Colonic mucosa (tissue), 4 donors: ENCODE measurements at regions not wholly inside any gene's neighbourhood (a gene's known extent, or its start where the extent isn't known, plus 50 kb on each side); places are given as distances from the start of the nearest gene placed in this dataset.

ENCODE experiments used
- DNase-seq: peaks from one replicate; pipeline ENCODE4 v3.0.0-alpha.2; 2020
- H3K27ac ChIP-seq: fragments of 200-600 bp; one replicate; pipeline ENCODE4 v1.8.0; 2021
- H3K27me3 ChIP-seq: fragments of 200-600 bp; one replicate; pipeline ENCODE4 v1.8.0; 2021
- H3K36me3 ChIP-seq: fragments of 200-600 bp; one replicate; pipeline ENCODE4 v1.8.0; 2021
- H3K4me1 ChIP-seq: fragments of 200-600 bp; one replicate; pipeline ENCODE4 v1.8.0; 2021; ENCODE audit warnings: mild to moderate bottlenecking
- H3K4me3 ChIP-seq: fragments of 200-600 bp; one replicate; pipeline ENCODE4 v1.8.0; 2021
- H3K9ac ChIP-seq, 2 donors: one replicate each; pipeline ENCODE4 v1.7.0; 2013; ENCODE audit warnings: control low read depth in 2 of 2, low read depth in 2 of 2, low read length in 2 of 2
- H3K9me3 ChIP-seq: fragments of 200-600 bp; one replicate; pipeline ENCODE4 v1.8.0; 2021
- intact Hi-C: fragments of 100-400 bp; cut with DNase I; formaldehyde crosslinking; loops from one replicate; pipeline ENCODE4 v1.14.1; 2022
- TF ChIP-seq, protein P1 (sequence below): fragments of 200-600 bp; IDR thresholded peaks from one replicate; pipeline ENCODE4 v1.8.0; 2022; ENCODE audit warnings: antibody characterized with exemption, mild to moderate bottlenecking
- donor health status: healthy.
- donor health status: DM: no; HTN: no; CAD: no.
- donor health status: DM: no; HTN: no; CAD: no.

DNA sequence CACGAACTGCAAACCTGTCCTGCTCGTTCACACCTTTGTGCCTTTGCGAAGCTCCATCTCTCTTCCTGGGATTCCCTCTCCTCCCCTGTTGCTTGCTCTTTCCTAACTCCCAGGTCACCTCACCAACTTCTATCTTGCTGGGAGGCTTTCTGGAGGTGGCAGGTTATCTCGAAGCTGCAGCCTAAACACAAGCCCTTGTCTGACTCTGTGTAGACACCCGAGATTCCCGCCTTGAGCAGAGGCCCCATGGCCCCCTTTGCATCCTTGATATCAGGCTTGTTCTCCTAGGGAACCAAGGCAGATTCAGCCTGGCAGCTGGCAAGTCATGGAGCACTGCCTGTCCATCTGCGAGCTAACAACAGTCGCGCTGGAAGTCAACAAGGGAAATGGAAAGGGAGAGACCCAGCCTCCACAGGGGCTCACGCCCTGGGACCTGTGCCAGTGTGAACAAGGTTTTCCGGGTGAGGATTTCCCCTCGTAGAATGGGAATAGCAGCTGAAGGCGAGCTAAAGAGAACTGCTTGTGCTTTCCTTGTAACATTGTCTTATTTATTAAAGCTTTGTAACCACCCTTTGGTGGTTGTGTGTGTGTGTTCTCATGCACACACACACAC lies 109.5 kb upstream of the JUN start:
- intact Hi-C loops: no loop called here

DNA sequence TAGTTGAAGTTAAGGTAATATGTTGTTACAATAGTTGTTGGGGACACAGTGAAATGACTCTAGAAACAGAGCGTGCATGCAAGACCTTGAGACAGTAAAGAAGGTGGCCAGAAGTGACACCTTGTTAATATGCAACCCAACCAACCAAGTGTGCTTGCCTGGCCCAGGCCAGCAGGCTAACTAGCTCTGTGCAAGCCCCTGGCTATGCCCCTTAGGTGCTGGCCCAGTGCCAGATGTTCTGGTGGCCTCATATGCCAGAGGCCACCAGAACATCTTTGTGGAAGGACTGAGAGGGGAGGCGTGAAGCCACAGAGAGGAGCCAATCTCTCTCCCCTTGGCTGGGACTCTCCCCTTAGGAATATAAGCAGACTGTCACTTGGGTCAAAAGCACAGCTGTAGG lies 111.2 kb upstream of the JUN start:
- peak; percentile 31 for DNase-seq
- intact Hi-C loops: no loop called here

More for the DNA sequence above, 109.5 kb upstream of the JUN start:
- H3K36me3 ChIP-seq: no peaks in the 10 kb centered on the region
- no peaks in the 10 kb centered on the region for H3K9me3 ChIP-seq
- peak overlapping the region; percentile 18 for H3K27ac ChIP-seq
- H3K4me3 ChIP-seq: no peak overlapping the region
- peak overlapping the region in 1 of 2 donors; percentile 41 for H3K9ac ChIP-seq
- H3K27me3 ChIP-seq: no peaks in the 10 kb centered on the region
- H3K4me1 ChIP-seq: peaks cover 20% of the 10 kb centered on the region
- TF ChIP-seq, protein P1, sequence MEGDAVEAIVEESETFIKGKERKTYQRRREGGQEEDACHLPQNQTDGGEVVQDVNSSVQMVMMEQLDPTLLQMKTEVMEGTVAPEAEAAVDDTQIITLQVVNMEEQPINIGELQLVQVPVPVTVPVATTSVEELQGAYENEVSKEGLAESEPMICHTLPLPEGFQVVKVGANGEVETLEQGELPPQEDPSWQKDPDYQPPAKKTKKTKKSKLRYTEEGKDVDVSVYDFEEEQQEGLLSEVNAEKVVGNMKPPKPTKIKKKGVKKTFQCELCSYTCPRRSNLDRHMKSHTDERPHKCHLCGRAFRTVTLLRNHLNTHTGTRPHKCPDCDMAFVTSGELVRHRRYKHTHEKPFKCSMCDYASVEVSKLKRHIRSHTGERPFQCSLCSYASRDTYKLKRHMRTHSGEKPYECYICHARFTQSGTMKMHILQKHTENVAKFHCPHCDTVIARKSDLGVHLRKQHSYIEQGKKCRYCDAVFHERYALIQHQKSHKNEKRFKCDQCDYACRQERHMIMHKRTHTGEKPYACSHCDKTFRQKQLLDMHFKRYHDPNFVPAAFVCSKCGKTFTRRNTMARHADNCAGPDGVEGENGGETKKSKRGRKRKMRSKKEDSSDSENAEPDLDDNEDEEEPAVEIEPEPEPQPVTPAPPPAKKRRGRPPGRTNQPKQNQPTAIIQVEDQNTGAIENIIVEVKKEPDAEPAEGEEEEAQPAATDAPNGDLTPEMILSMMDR: no peak
- peak; percentile 85 for DNase-seq

DNA sequence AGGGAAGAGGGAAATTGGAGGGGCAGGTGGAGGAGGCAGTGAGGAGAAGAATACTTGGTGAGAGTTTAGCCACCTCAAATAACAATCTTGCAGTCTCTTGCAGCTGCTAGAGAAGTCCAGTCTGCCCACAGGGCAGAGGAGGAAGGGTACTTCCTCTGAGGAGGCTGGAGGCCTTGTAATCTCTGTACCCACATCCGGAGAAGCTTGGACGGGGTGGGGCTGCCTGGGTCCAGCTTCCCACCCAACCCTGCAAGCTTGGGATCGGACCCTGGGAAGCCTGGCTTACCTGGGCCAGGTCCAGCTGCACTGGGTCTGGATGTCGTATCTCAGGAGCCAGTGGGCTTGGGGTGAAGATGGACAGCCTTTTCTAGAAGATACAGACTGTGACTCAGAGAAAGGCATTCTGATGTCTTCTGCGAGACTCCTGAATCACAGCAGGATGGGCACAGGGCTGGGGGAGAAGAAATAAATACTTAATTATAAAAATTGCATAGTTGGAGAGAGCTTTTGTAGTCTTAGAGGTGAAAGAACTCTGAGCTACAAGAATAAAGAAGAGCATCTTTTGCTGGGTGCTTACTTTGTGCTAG lies 111.8 kb upstream of the JUN start:
- H3K9ac ChIP-seq: peak overlapping the region in 1 of 2 donors; percentile 76
- H3K4me3 ChIP-seq: no peak overlapping the region
- no peaks in the 10 kb centered on the region for H3K36me3 ChIP-seq
- TF ChIP-seq, protein P1: no peak
- peak overlapping the region; percentile 80 for H3K27ac ChIP-seq
- H3K9me3 ChIP-seq: no peaks in the 10 kb centered on the region
- intact Hi-C loops: no loop called here
- H3K27me3 ChIP-seq: no peaks in the 10 kb centered on the region
- peaks cover 32% of the 10 kb centered on the region for H3K4me1 ChIP-seq
- peak; percentile 40 for DNase-seq

More for the DNA sequence above, 111.2 kb upstream of the JUN start:
- Histone ChIP-seq H3K36me3 (no peaks in the 10 kb centered on the region), H3K4me3 (no peak overlapping the region), H3K27me3 (no peaks in the 10 kb centered on the region), H3K4me1 (peaks cover 32% of the 10 kb centered on the region), H3K27ac (peak overlapping the region; percentile 80), H3K9me3 (no peaks in the 10 kb centered on the region), H3K9ac (peak overlapping the region in 1 of 2 donors; percentile 76)
- TF ChIP-seq, protein P1: no peak

DNA sequence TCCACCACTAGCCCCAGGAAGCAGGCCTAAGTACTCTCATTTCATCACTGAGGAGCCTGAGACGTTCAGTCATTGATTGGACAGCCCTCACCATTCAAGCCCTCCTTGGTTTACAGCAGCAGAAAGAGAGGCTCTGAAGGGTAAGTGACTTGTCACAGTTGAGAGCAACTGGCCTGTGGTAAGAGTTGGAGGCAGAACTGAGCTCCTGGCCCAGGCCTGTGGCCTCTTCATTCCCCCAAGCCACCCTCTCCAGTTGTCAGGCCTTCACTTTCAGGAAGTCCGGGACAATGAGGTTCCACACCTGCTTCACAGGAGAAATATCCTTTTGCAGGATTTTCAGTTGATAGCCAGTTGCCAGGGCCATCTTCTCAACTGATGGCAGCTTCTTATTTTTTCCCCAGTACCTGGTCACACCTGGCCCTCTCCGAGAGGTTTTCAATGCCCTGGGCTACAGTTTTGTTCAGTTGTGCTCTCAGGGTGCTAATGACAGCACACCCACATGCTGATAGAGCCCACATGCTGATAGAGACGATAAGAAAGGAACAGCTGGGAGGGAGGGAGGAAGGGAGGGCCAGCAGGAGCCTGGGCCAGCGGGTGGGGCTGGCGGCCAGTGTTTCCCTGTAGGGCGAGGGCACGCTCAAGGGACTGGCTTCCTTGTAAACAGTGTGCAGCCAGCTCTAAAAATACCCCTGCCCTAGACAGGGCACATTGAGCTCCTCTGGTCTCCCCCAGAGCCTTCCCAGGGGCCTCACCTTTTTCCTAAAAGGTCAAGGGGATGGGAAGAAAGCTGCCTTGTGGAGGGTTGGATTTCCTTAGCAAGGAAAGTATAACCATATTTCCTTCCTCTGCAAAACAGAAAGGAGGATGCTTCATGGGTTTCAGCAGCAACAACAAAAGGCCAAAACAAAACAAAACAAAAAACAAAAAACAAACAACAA lies 112.7 kb upstream of the JUN start:
- H3K9me3 ChIP-seq: no peaks in the 10 kb centered on the region
- peaks cover 32% of the 10 kb centered on the region for H3K4me1 ChIP-seq
- peak overlapping the region; percentile 19 to 76 for H3K9ac ChIP-seq
- H3K27me3 ChIP-seq: no peaks in the 10 kb centered on the region
- TF ChIP-seq, protein P1: no peak
- peak overlapping the region; percentile 80 for H3K27ac ChIP-seq
- intact Hi-C loops: no loop called here
- no peak overlapping the region for H3K4me3 ChIP-seq
- DNase-seq: peak; percentile 89
- H3K36me3 ChIP-seq: no peaks in the 10 kb centered on the region

DNA sequence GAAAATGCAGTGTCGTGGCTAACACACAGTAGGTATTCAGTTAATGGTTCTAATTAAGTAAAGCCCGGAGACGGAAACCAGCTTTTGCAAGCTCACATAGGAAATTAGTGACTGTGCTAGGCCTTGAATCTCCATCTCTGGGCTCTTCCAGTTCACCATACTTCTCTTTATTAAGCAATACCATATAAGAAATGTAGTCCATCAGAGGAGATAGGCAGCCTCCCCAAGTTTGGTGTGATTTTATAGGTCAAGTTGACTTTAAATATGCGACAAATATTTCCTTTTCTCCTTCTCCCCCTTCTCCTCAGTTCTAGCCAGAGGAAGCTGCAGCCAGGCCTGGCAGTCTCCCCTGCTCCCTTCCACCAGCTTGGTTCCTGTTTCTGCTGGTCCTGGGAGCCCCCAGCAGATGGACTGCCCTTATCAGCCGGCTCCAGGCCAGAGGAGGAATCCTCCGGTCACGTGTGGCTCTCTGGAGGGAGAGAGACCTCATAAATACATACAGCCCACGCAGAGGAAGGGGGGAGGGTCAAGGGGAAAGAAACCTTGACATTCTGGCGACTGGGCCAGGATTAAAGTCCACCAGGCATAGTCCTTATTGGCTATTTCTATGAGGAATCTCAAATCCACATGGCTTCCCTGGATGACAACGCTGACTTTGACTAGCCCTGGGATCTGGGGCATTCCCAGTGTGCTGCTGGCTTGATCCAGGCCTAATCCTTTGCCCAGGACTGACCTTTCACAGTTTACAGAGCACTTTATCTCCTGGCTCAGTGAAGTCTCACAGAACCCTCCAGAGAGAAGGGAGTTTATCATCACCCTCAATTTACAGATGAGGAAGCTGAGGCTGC lies 115.1 kb upstream of the JUN start:
- TF ChIP-seq, protein P1: no peak
- peak overlapping the region; percentile 26 to 70 for H3K9ac ChIP-seq
- no peaks in the 10 kb centered on the region for H3K27me3 ChIP-seq
- H3K4me3 ChIP-seq: no peak overlapping the region
- peaks cover 32% of the 10 kb centered on the region for H3K4me1 ChIP-seq
- no peaks in the 10 kb centered on the region for H3K36me3 ChIP-seq
- DNase-seq: peak; percentile 73
- intact Hi-C loops: no loop called here
- H3K9me3 ChIP-seq: no peaks in the 10 kb centered on the region
- peak overlapping the region; percentile 75 for H3K27ac ChIP-seq
